ENCODE measurements at regions not wholly inside any gene's neighbourhood (a gene's known extent, or its start where the extent isn't known, plus 50 kb on each side); places are given as distances from the start of the nearest gene placed in this dataset.

- DNase-seq (ENCODE audit: low spot score): no peak
Observed at GRCh38 chr18:47758000-47758399, 172.5 kb downstream of the SMAD2 start.

DNA sequence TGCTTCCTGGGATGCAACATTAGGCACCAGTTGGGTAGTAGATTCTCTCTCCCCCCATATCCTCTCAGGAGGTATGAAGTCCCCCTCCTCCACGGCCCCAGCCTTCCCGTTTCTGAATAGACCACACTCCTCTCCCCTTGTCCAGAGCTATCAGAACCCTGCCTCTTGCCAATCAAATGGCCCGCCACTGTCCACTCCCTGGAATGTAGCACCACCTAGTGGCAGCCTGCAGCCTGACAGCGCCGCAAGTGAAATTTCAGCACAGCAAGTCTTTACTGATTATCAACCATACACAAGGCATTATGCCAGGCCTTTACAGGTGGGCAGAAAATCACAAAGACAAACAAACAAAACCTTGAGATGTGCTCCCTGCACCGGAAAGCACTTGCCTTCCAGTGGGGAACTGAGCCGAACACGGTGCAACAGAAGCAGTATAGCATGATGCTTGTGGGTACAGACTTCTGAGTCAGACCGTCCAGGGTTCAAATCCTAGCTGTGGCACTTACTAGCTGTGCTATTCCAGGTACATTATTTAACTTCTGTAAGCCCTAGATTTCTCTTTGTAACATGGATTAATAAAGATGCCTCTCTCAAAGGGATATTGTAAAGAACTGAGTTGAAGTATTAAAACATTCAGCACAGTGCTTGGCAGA, 174.0 kb downstream of the SMAD2 start:
- DNase-seq (ENCODE audit: low spot score): peak; percentile 55

GRCh38 chr18:47755102-47755456, 175.4 kb downstream of the SMAD2 start:
- DNase-seq (ENCODE audit: low spot score): no peak

- peak; percentile 64 for DNase-seq (ENCODE audit: low spot score)
Observed at GRCh38 chr18:47754311-47755101, 176.0 kb downstream of the SMAD2 start.

DNA sequence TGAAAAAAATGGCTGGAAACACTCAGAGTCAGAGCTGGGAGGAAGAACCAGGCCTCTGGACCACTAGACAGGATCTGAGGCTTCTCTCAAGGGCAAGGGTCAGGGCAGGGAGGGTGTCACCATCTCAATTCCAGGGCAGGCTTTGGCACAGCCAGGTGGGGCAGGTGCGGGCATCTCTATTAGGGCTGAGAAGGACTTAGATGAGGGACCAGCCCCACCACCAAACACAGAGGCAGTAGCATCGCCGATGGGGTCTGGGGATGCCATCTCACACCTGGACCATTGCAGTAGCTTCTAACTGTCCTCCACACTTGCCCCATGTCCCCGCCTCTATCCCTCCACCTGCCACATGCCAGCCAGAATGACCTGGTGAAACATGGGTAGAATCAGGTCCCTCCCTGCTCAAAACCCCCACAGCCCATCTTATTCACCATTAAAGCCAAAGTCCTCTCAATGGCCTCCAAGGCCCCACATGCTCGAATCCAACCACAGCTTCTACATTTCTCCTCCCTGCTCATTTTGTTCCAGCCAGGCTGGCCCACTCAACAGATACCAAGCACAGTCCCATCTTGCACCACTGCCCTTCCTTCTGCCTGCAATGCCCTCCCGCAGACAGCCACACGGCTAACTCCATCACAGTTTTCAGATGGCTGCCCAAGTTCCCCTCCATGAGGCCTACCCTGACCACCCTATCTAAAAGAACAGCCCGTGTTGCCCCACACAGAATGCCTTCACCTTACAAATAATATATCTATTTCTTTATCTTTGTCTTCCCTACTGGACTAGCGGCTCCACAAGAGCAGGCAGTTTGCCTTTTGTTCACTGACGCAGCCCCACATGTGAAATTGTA, 177.4 kb downstream of the SMAD2 start:
- no peak for DNase-seq (ENCODE audit: low spot score)

- DNase-seq (ENCODE audit: low spot score): no peak
Observed at GRCh38 chr18:47750889-47751423, 179.5 kb downstream of the SMAD2 start.

- no peak for DNase-seq (ENCODE audit: low spot score)
Observed at GRCh38 chr18:47749600-47749973, 180.9 kb downstream of the SMAD2 start.

GRCh38 chr18:47748847-47749599, 181.4 kb downstream of the SMAD2 start:
- peak; percentile 85 for DNase-seq (ENCODE audit: low spot score)

- no peak for DNase-seq (ENCODE audit: low spot score)
Observed at GRCh38 chr18:47748093-47748796, 182.2 kb downstream of the SMAD2 start.

- no peak for DNase-seq (ENCODE audit: low spot score)
Observed at GRCh38 chr18:47747260-47747795, 183.1 kb downstream of the SMAD2 start.

DNA sequence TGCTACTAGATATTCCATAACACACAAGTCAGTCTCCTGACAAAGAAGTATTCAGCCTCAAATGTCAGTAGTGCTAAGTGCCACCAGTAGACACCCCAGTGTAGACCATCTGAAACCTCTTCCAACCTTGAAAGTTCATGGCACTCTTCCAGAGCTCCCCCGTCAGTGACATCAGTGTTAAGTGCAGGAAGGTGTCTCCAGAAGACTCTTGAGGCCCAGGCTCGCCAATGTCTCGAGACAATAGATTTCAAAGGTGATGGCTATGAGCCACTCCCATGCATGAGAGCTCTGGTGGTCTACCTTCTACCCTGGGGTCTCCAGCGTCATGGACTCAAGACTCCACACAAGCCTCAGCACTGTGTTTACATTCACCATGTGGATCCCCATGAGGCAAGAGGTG, 183.8 kb downstream of the SMAD2 start:
- DNase-seq (ENCODE audit: low spot score): no peak

DNA sequence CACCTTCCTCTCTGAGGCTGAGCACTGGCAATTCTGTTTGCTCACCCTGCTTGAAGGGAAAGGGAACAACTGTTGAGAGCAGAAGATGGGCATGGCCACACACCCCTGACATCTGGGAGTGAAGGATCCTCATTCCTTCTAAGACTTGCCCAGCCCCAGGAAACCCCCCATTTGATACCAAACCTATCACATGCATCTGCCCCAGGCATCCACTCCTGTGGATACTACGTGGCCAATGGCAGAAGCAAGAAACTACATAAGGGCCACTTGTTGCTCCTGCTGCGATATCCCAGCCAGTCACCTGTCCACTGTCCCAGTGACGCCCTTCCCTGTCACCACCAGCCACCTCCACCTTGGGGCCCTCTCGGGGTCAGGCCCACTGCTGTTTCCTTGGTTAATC, 185.2 kb downstream of the SMAD2 start:
- DNase-seq (ENCODE audit: low spot score): no peak

GRCh38 chr18:47737956-47738355, 192.5 kb downstream of the SMAD2 start:
- DNase-seq (ENCODE audit: low spot score): no peak

GRCh38 chr18:47737198-47737830, 193.1 kb downstream of the SMAD2 start:
- no peak for DNase-seq (ENCODE audit: low spot score)

DNA sequence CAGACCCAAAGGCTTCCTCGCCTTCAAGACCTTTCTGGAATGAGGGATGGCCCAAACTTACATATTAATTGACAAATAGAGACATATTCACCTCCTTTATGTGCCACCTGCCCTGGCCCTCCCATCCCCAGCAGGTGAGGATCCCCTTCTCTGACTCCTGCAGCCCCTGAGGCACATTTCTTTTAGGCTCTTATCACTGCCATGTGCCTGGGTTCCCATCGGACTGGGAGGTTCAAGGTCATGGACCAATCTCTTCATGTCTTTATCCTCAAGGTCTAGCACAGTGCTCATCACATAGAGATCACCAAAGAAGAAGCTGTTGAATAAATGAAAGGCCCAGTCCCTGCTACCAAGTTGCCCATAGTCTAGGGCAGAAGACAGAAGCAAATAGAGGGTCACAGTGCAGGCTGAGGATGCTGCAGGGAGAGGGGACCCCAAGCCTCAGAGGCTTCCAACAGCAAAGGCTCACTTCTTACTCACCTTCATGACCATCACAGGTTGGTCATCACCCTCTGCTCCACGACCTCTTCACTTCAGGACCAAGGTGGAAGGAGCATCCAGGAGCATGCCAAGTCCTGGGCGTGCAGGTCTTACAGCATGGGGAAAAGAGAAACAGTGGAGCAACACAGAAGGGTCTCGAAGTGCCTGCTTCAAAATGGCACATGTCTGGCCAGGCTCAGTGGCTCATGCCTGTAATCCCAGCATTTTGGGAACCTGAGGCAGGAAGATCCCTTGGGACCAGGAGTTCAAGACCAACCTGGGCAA, 193.9 kb downstream of the SMAD2 start:
- DNase-seq (ENCODE audit: low spot score): no peak

DNA sequence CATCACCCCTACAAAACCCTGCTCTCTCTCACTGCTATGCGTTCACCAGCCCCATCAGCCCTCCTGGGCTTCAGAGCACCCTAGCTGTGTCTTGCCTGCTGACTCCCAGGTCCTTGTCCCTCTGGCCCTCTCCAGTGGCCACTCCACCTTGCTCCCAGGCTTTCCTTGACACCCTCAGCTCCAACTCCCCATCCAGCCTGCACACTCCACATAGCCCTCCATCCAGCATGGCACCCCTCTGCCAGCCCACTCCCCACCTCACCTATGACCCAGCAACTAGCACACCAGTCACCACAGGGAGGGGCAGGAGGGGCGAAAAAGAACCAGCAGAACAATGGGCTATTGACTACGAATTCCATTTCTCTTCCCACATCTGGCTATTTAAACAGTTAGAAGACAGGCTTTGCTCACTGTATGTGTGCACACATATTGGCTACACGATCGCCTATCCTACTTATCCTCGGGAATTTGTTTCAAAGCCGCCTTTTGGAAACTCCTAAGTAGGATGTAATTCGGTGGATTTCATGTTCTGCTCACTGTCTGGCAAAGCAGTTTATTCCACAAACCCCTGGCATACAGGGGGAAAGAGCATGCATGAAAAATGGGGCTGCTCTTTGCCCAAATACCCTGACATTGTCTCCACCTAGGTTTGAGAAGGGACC, 195.3 kb downstream of the SMAD2 start:
- DNase-seq (ENCODE audit: low spot score): no peak

- no peak for DNase-seq (ENCODE audit: low spot score)
Observed at GRCh38 chr18:47731276-47731675, 199.2 kb downstream of the SMAD2 start.

DNA sequence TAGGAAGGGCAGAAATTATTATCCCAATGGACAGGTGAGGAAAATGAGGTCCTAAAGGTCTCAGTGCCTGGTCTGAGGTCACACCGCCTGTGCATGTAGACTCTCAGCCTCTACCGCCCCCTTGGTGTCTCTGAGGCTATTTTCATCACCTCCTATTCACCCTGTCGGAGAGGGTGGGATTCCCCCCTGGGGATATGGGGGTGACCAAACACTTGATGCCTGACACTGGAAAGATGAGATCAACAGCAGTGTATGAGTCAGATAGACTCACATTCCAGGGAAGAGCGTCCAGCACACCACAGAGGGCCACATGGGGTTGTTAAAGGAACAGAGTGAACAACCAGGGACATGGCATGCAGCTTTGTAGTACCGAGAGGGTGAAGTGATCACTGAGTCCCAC, 199.7 kb downstream of the SMAD2 start:
- DNase-seq (ENCODE audit: low spot score): no peak

GRCh38 chr18:47729356-47729755, 201.1 kb downstream of the SMAD2 start:
- DNase-seq (ENCODE audit: low spot score): no peak
